ENCODE measurements at regions not wholly inside any gene's neighbourhood (a gene's known extent, or its start where the extent isn't known, plus 50 kb on each side); places are given as distances from the start of the nearest gene placed in this dataset.

DNA sequence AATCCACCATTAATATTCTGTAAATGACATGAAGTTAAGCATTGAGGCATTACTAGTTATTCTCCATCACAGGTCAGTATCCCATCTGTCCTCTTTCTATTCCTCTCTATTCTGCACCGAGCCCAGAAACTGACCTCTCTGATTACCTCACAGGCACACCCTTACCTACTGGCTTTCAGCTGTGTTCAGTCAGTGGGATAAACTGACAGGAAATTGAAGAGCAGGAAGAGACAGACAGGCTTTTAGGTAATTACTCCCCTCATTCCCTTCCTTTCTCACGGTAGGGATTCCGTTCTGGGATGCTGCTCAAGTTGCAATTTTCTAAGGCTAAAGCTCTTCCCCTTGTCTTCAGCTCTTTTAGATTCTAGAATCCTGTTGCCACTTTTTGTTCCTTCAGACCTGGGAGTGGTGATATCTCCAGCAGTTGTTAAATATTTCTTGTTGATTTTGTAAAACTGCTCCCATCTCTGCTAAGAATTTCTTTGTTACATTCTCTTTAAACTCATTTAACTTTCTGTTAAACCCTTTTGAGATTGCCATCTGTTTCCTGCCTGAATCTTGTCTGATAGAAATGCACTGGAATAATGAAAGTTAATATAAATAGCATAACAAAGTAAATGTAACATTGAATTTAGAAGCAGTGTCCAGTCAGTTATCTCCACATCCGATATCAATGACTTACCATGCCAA is 1063.4 kb downstream of the PLA2G4A start:
- no peak overlapping the region for H4K8ac ChIP-seq (ENCODE audit: low read depth, low read length)
- H3K18ac ChIP-seq (ENCODE audit: low read length), result no peak overlapping the region
- no peak overlapping the region for H2BK120ac ChIP-seq (ENCODE audit: insufficient read depth, low read length, poor library complexity)
- H4K91ac ChIP-seq (ENCODE audit: low read depth, low read length), result no peak overlapping the region
- no peak overlapping the region for H4K12ac ChIP-seq (ENCODE audit: low read depth, low read length)
- H3K9ac ChIP-seq (ENCODE audit: low read length), result no peak overlapping the region
- no peak overlapping the region for H2AK5ac ChIP-seq (ENCODE audit: low read length)
- no peak overlapping the region for H3K27ac ChIP-seq (ENCODE audit: low read depth, low read length)
- H2AFZ ChIP-seq (ENCODE audit: insufficient read depth, low read length, poor library complexity), result no peak overlapping the region
- H3K79me1 ChIP-seq (ENCODE audit: low read length), result peaks cover 2% of the 10 kb centered on the region
- H3K23ac ChIP-seq (ENCODE audit: low read length), result no peak overlapping the region
- no peaks in the 10 kb centered on the region for H3K9me3 ChIP-seq (ENCODE audit: insufficient read depth, low read depth, low read length)
- no peak overlapping the region for H3K4ac ChIP-seq (ENCODE audit: low read depth, low read length)
- H2BK12ac ChIP-seq (ENCODE audit: low read length), result no peak overlapping the region
- no peaks in the 10 kb centered on the region for H3K4me1 ChIP-seq (ENCODE audit: control insufficient read depth in 1 of 2, insufficient read depth in 2 of 2, low read length in 2 of 2)
- H3K79me2 ChIP-seq (ENCODE audit: control insufficient read depth, insufficient read depth, low read length, poor library complexity), result no peaks in the 10 kb centered on the region
- no peak overlapping the region for H3K14ac ChIP-seq (ENCODE audit: low read length)
- H3K4me3 ChIP-seq (ENCODE audit: low read depth, low read length), result no peak overlapping the region
- DNase-seq, result no peak
- H2BK5ac ChIP-seq (ENCODE audit: low read depth, low read length, poor library complexity), result no peak overlapping the region
- no peaks in the 10 kb centered on the region for H3K27me3 ChIP-seq (ENCODE audit: insufficient read depth, low read length)
- no CpG with 5 or more reads among the region's 4 CpGs for WGBS (ENCODE audit: extremely low coverage, insufficient coverage, insufficient read length)
- no peaks in the 10 kb centered on the region for H3K36me3 ChIP-seq (ENCODE audit: control insufficient read depth in 1 of 2, insufficient read depth in 2 of 2, low read length in 2 of 2)
- no peak overlapping the region for H3K4me2 ChIP-seq (ENCODE audit: low read length)

DNA sequence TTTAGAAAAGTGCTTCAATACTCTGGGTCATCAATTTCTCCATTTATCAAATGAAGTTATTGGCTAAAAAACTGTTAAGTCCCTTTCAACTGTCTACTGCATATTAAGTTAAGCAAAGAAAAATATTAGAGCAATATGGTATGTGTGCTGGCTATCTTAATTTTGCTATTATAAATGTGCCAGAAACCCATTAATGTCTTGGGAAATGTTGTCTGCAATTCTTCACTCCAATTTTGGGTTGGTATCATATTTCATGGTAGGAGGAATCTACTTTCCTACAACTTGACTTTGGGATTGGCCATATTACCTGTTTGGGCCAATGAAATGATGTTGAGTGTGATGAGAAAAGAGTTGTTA is 1063.9 kb downstream of the PLA2G4A start:
- Histone ChIP-seq H2BK12ac (ENCODE audit: low read length) (no peak overlapping the region), H2BK120ac (ENCODE audit: insufficient read depth, low read length, poor library complexity) (no peak overlapping the region), H3K4ac (ENCODE audit: low read depth, low read length) (no peak overlapping the region), H3K18ac (ENCODE audit: low read length) (no peak overlapping the region), H3K36me3 (ENCODE audit: control insufficient read depth in 1 of 2, insufficient read depth in 2 of 2, low read length in 2 of 2) (no peaks in the 10 kb centered on the region), H3K4me2 (ENCODE audit: low read length) (no peak overlapping the region), H2AFZ (ENCODE audit: insufficient read depth, low read length, poor library complexity) (no peak overlapping the region), H3K27me3 (ENCODE audit: insufficient read depth, low read length) (no peaks in the 10 kb centered on the region), H3K79me2 (ENCODE audit: control insufficient read depth, insufficient read depth, low read length, poor library complexity) (no peaks in the 10 kb centered on the region), H4K91ac (ENCODE audit: low read depth, low read length) (no peak overlapping the region), H4K12ac (ENCODE audit: low read depth, low read length) (no peak overlapping the region), H2BK5ac (ENCODE audit: low read depth, low read length, poor library complexity) (no peak overlapping the region), H3K14ac (ENCODE audit: low read length) (peak overlapping the region; percentile 37), H3K27ac (ENCODE audit: low read depth, low read length) (no peak overlapping the region), H3K23ac (ENCODE audit: low read length) (no peak overlapping the region), H2AK5ac (ENCODE audit: low read length) (no peak overlapping the region), H3K79me1 (ENCODE audit: low read length) (peaks cover 2% of the 10 kb centered on the region), H3K9me3 (ENCODE audit: insufficient read depth, low read depth, low read length) (no peaks in the 10 kb centered on the region), H3K4me1 (ENCODE audit: control insufficient read depth in 1 of 2, insufficient read depth in 2 of 2, low read length in 2 of 2) (no peaks in the 10 kb centered on the region), H3K4me3 (ENCODE audit: low read depth, low read length) (no peak overlapping the region), H3K9ac (ENCODE audit: low read length) (no peak overlapping the region), H4K8ac (ENCODE audit: low read depth, low read length) (no peak overlapping the region)
- DNase-seq, result no peak

DNA sequence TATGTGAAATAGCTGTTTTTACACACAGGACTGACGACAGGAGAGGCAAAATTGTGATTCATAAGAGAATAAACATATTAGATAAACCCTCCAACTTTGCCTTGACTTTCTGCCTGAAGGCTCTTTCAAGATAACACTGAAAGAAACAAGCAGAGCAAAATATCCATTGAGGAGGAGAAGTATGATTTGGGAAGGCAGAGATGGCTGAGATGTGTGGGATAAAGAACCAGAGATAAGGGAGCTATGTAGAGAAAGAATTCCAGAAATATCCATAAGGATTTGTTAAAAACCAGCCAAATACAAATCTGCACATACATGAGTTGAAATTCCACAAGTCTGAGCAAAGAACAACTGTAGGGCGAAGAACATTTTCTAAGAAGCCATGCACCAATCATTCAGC is 1064.7 kb downstream of the PLA2G4A start:
- Histone ChIP-seq H3K23ac (ENCODE audit: low read length) (no peak overlapping the region), H3K27me3 (ENCODE audit: insufficient read depth, low read length) (no peaks in the 10 kb centered on the region), H3K4me3 (ENCODE audit: low read depth, low read length) (no peak overlapping the region), H4K12ac (ENCODE audit: low read depth, low read length) (no peak overlapping the region), H3K79me2 (ENCODE audit: control insufficient read depth, insufficient read depth, low read length, poor library complexity) (no peaks in the 10 kb centered on the region), H2AK5ac (ENCODE audit: low read length) (no peak overlapping the region), H3K36me3 (ENCODE audit: control insufficient read depth in 1 of 2, insufficient read depth in 2 of 2, low read length in 2 of 2) (no peaks in the 10 kb centered on the region), H3K4me2 (ENCODE audit: low read length) (no peak overlapping the region), H4K8ac (ENCODE audit: low read depth, low read length) (no peak overlapping the region), H3K9me3 (ENCODE audit: insufficient read depth, low read depth, low read length) (no peaks in the 10 kb centered on the region), H2BK120ac (ENCODE audit: insufficient read depth, low read length, poor library complexity) (no peak overlapping the region), H3K27ac (ENCODE audit: low read depth, low read length) (no peak overlapping the region), H2BK12ac (ENCODE audit: low read length) (no peak overlapping the region), H3K18ac (ENCODE audit: low read length) (no peak overlapping the region), H3K4ac (ENCODE audit: low read depth, low read length) (no peak overlapping the region), H2AFZ (ENCODE audit: insufficient read depth, low read length, poor library complexity) (no peak overlapping the region), H3K79me1 (ENCODE audit: low read length) (peaks cover 2% of the 10 kb centered on the region), H2BK5ac (ENCODE audit: low read depth, low read length, poor library complexity) (no peak overlapping the region), H4K91ac (ENCODE audit: low read depth, low read length) (no peak overlapping the region), H3K4me1 (ENCODE audit: control insufficient read depth in 1 of 2, insufficient read depth in 2 of 2, low read length in 2 of 2) (no peaks in the 10 kb centered on the region), H3K9ac (ENCODE audit: low read length) (no peak overlapping the region), H3K14ac (ENCODE audit: low read length) (no peak overlapping the region)
- no CpG with 5 or more reads among the region's 2 CpGs for WGBS (ENCODE audit: extremely low coverage, insufficient coverage, insufficient read length)
- peak; percentile 23 to 81 for DNase-seq

DNA sequence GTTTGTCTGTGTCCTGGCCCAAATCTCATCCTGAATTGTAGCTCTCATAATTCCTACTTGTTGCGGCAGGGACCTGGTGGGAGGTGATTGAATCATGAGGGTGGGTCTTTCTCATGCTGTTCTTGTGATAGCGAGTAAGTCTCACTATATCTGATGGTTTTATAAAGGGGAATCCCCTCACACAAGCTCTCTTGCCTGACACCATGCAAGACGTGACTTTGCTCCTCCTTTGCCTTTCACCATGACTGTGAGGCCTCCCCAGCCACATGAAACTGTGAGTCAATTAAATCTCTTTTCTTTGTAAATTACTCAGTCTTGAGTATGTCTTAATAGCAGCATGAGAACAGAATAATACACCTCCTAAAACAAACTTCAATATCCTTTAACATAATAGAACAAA is 1065.6 kb downstream of the PLA2G4A start:
- Histone ChIP-seq H2BK5ac (ENCODE audit: low read depth, low read length, poor library complexity) (no peak overlapping the region), H4K8ac (ENCODE audit: low read depth, low read length) (no peak overlapping the region), H4K12ac (ENCODE audit: low read depth, low read length) (no peak overlapping the region), H2AK5ac (ENCODE audit: low read length) (no peak overlapping the region), H3K18ac (ENCODE audit: low read length) (no peak overlapping the region), H2AFZ (ENCODE audit: insufficient read depth, low read length, poor library complexity) (no peak overlapping the region), H2BK12ac (ENCODE audit: low read length) (no peak overlapping the region), H4K91ac (ENCODE audit: low read depth, low read length) (no peak overlapping the region), H3K36me3 (ENCODE audit: control insufficient read depth in 1 of 2, insufficient read depth in 2 of 2, low read length in 2 of 2) (no peaks in the 10 kb centered on the region), H3K4me1 (ENCODE audit: control insufficient read depth in 1 of 2, insufficient read depth in 2 of 2, low read length in 2 of 2) (no peaks in the 10 kb centered on the region), H3K27ac (ENCODE audit: low read depth, low read length) (no peak overlapping the region), H3K79me1 (ENCODE audit: low read length) (peaks cover 2% of the 10 kb centered on the region), H3K27me3 (ENCODE audit: insufficient read depth, low read length) (no peaks in the 10 kb centered on the region), H3K23ac (ENCODE audit: low read length) (no peak overlapping the region), H3K4ac (ENCODE audit: low read depth, low read length) (no peak overlapping the region), H3K4me3 (ENCODE audit: low read depth, low read length) (no peak overlapping the region), H3K79me2 (ENCODE audit: control insufficient read depth, insufficient read depth, low read length, poor library complexity) (no peaks in the 10 kb centered on the region), H2BK120ac (ENCODE audit: insufficient read depth, low read length, poor library complexity) (no peak overlapping the region), H3K9ac (ENCODE audit: low read length) (no peak overlapping the region), H3K14ac (ENCODE audit: low read length) (no peak overlapping the region), H3K4me2 (ENCODE audit: low read length) (no peak overlapping the region), H3K9me3 (ENCODE audit: insufficient read depth, low read depth, low read length) (no peaks in the 10 kb centered on the region)
- WGBS (ENCODE audit: extremely low coverage, insufficient coverage, insufficient read length), result no CpG with 5 or more reads among the region's 3 CpGs
- no peak for DNase-seq

Measured in trophoblast cell (in vitro differentiated cells and primary cell).